ENCODE measurements at regions not wholly inside any gene's neighbourhood (a gene's known extent, or its start where the extent isn't known, plus 50 kb on each side); places are given as distances from the start of the nearest gene placed in this dataset.

- no peak for DNase-seq
Observed at GRCh38 chr3:105199217-105199616, 167.5 kb upstream of the ALCAM start.

GRCh38 chr3:105210141-105210540 is 156.6 kb upstream of the ALCAM start:
- DNase-seq: no peak

- no peak for DNase-seq
Observed at GRCh38 chr3:105214590-105214989, 152.1 kb upstream of the ALCAM start.

GRCh38 chr3:105222568-105223093 is 144.1 kb upstream of the ALCAM start:
- DNase-seq: no peak

- DNase-seq: no peak
Observed at GRCh38 chr3:105223815-105224214, 142.9 kb upstream of the ALCAM start.

- DNase-seq: no peak
Observed at GRCh38 chr3:105228696-105229095, 138.0 kb upstream of the ALCAM start.

GRCh38 chr3:105232553-105232952 is 134.2 kb upstream of the ALCAM start:
- DNase-seq: no peak

GRCh38 chr3:105233010-105233409 is 133.7 kb upstream of the ALCAM start:
- no peak for DNase-seq

- DNase-seq: no peak
Observed at GRCh38 chr3:105235221-105235620, 131.5 kb upstream of the ALCAM start.

GRCh38 chr3:105235785-105236184 is 130.9 kb upstream of the ALCAM start:
- DNase-seq: no peak

- DNase-seq: no peak
Observed at GRCh38 chr3:105238367-105238766, 128.3 kb upstream of the ALCAM start.

- no peak for DNase-seq
Observed at GRCh38 chr3:105243076-105243475, 123.6 kb upstream of the ALCAM start.

GRCh38 chr3:105246536-105246935 is 120.2 kb upstream of the ALCAM start:
- DNase-seq: no peak

- DNase-seq: no peak
Observed at GRCh38 chr3:105253225-105253624, 113.5 kb upstream of the ALCAM start.

GRCh38 chr3:105254154-105254553 is 112.6 kb upstream of the ALCAM start:
- DNase-seq: no peak

GRCh38 chr3:105255350-105255749 is 111.4 kb upstream of the ALCAM start:
- DNase-seq: no peak

GRCh38 chr3:105259496-105259895 is 107.2 kb upstream of the ALCAM start:
- DNase-seq: no peak

- no peak for DNase-seq
Observed at GRCh38 chr3:105260385-105260784, 106.3 kb upstream of the ALCAM start.

GRCh38 chr3:105274536-105274935 is 92.2 kb upstream of the ALCAM start:
- DNase-seq: no peak

GRCh38 chr3:105274958-105275357 is 91.8 kb upstream of the ALCAM start:
- no peak for DNase-seq

- DNase-seq: no peak
Observed at GRCh38 chr3:105277656-105278055, 89.1 kb upstream of the ALCAM start.

- DNase-seq: no peak
Observed at GRCh38 chr3:105278688-105279087, 88.0 kb upstream of the ALCAM start.

- DNase-seq: no peak
Observed at GRCh38 chr3:105281989-105282388, 84.7 kb upstream of the ALCAM start.

- no peak for DNase-seq
Observed at GRCh38 chr3:105284876-105285275, 81.8 kb upstream of the ALCAM start.

- no peak for DNase-seq
Observed at GRCh38 chr3:105285653-105286241, 81.0 kb upstream of the ALCAM start.
